Vagina (tissue), 2 donors: ENCODE measurements at regions not wholly inside any gene's neighbourhood (a gene's known extent, or its start where the extent isn't known, plus 50 kb on each side); places are given as distances from the start of the nearest gene placed in this dataset.

ENCODE experiments used
- POLR2AphosphoS5 ChIP-seq, 2 donors: sonication (generic); formaldehyde crosslinking; IDR thresholded peaks; one replicate each; pipeline ENCODE4 v1.9.0; 2017; ENCODE audit warnings: antibody characterized with exemption in 2 of 2, mild to moderate bottlenecking in 2 of 2, low read depth in 1 of 2; ENCODE audit not compliant: insufficient read depth in 1 of 2
- TF ChIP-seq, protein P1 (sequence below), 3 experiments: fragments of 450-650 bp in 2 of 3; fragments of 200-600 bp in 1 of 3; sonication (generic) in 1 of 3; IDR thresholded peaks; one replicate each; pipeline ENCODE4 v1.5.1; 2017 to 2019; ENCODE audit warnings: antibody characterized with exemption in 3 of 3, mild to moderate bottlenecking in 2 of 3, moderate library complexity in 2 of 3

GRCh38 chr6:8166156-8166555 lies 63.8 kb upstream of the EEF1E1 start:
- TF ChIP-seq POLR2AphosphoS5 (IDR thresholded peaks at IDR 0.05; ENCODE audit: insufficient read depth in 1 of 2, low read depth in 1 of 2), result no peak
- TF ChIP-seq, protein P1, sequence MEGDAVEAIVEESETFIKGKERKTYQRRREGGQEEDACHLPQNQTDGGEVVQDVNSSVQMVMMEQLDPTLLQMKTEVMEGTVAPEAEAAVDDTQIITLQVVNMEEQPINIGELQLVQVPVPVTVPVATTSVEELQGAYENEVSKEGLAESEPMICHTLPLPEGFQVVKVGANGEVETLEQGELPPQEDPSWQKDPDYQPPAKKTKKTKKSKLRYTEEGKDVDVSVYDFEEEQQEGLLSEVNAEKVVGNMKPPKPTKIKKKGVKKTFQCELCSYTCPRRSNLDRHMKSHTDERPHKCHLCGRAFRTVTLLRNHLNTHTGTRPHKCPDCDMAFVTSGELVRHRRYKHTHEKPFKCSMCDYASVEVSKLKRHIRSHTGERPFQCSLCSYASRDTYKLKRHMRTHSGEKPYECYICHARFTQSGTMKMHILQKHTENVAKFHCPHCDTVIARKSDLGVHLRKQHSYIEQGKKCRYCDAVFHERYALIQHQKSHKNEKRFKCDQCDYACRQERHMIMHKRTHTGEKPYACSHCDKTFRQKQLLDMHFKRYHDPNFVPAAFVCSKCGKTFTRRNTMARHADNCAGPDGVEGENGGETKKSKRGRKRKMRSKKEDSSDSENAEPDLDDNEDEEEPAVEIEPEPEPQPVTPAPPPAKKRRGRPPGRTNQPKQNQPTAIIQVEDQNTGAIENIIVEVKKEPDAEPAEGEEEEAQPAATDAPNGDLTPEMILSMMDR (IDR thresholded peaks at IDR 0.05), result no peak
